Esophagus muscularis mucosa (tissue), 3 donors: ENCODE measurements at regions not wholly inside any gene's neighbourhood (a gene's known extent, or its start where the extent isn't known, plus 50 kb on each side); places are given as distances from the start of the nearest gene placed in this dataset.

ENCODE experiments used
- CTCF ChIP-seq, 3 experiments: fragments of 200-600 bp in 2 of 3; fragments of 450-650 bp in 1 of 3; sonication (generic) in 2 of 3; IDR thresholded peaks; one replicate each; pipeline ENCODE4 v1.5.1; 2017 to 2019; ENCODE audit warnings: antibody characterized with exemption in 3 of 3, mild to moderate bottlenecking in 2 of 3, moderate library complexity in 1 of 3
- POLR2A ChIP-seq: fragments of 450-650 bp; IDR thresholded peaks from one replicate; pipeline ENCODE4 v1.6.1; 2017; ENCODE audit warnings: antibody characterized with exemption, moderate library complexity, mild to moderate bottlenecking, low read depth
- POLR2AphosphoS5 ChIP-seq, 2 donors: sonication (generic); formaldehyde crosslinking; IDR thresholded peaks; one replicate each; pipeline ENCODE4 v1.6.1; 2017; ENCODE audit warnings: antibody characterized with exemption in 2 of 2

GRCh38 chrX:139388254-139388653 is 142.3 kb upstream of the F9 start:
- TF ChIP-seq POLR2AphosphoS5 (IDR thresholded peaks at IDR 0.05) (no peak), CTCF (IDR thresholded peaks at IDR 0.05) (no peak), POLR2A (no peak)
